GM23338 (cell line): ENCODE measurements at regions not wholly inside any gene's neighbourhood (a gene's known extent, or its start where the extent isn't known, plus 50 kb on each side); places are given as distances from the start of the nearest gene placed in this dataset.

Source experiments
- ATAC-seq: fragments of 200-7000 bp; cut with Tn5 transposase; 3 replicates; pipeline ENCODE4 v1.9.1; 2020
- DNase-seq: peaks from one replicate; pipeline ENCODE4 v3.0.0-alpha.2; 2015; ENCODE audit warnings: low spot score
- H2AFZ ChIP-seq: fragments of 200-600 bp; sonication (generic); 2 replicates; pipeline ENCODE4 v1.8.0; 2016; ENCODE audit warnings: antibody characterized with exemption, mild to moderate bottlenecking, moderate library complexity
- H3F3A ChIP-seq: fragments of 200-600 bp; sonication (generic); replicated peaks from 2 replicates; pipeline ENCODE4 v1.8.0; 2017; ENCODE audit warnings: antibody characterized with exemption, mixed run types, low read depth
- H3K27ac ChIP-seq: fragments of 200-600 bp; sonication (generic); 2 replicates; pipeline ENCODE4 v1.6.1; 2016; ENCODE audit warnings: low read depth
- H3K27me3 ChIP-seq: fragments of 200-600 bp; sonication (generic); 2 replicates; pipeline ENCODE4 v1.8.0; 2016; ENCODE audit warnings: mild to moderate bottlenecking, mixed run types, moderate library complexity; ENCODE audit not compliant: insufficient read depth
- H3K36me3 ChIP-seq: fragments of 200-600 bp; sonication (generic); 2 replicates; pipeline ENCODE4 v1.8.0; 2016; ENCODE audit warnings: mild to moderate bottlenecking; ENCODE audit not compliant: insufficient read depth
- H3K4me1 ChIP-seq: fragments of 200-600 bp; sonication (generic); 2 replicates; pipeline ENCODE4 v1.8.0; 2016; ENCODE audit warnings: mild to moderate bottlenecking, moderate library complexity; ENCODE audit not compliant: insufficient read depth
- H3K4me2 ChIP-seq: fragments of 200-600 bp; sonication (generic); 2 replicates; pipeline ENCODE4 v1.7.1; 2017; ENCODE audit warnings: mixed run types
- H3K4me3 ChIP-seq: fragments of 200-600 bp; sonication (generic); 2 replicates; pipeline ENCODE4 v1.6.1; 2016; ENCODE audit warnings: mixed run types
- H3K79me2 ChIP-seq: fragments of 200-600 bp; sonication (generic); replicated peaks from 2 replicates; pipeline ENCODE4 v1.8.0; 2017; ENCODE audit warnings: mild to moderate bottlenecking; ENCODE audit not compliant: insufficient read depth
- H3K9me2 ChIP-seq: fragments of 200-600 bp; sonication (generic); 2 replicates; pipeline ENCODE4 v1.8.0; 2017; ENCODE audit not compliant: insufficient read depth
- H4K20me1 ChIP-seq: fragments of 200-600 bp; sonication (generic); replicated peaks from 2 replicates; pipeline ENCODE4 v1.8.0; 2017; ENCODE audit warnings: mild to moderate bottlenecking; ENCODE audit not compliant: insufficient read depth
- H3K27ac Mint-ChIP-seq: 2 replicates; pipeline ENCODE4 v1.8.0; 2020; ENCODE audit warnings: inconsistent platforms, mild to moderate bottlenecking, moderate library complexity, mixed read lengths
- H3K27me3 Mint-ChIP-seq: 3 replicates; pipeline ENCODE4 v1.8.0; 2022; ENCODE audit warnings: low read depth, mild to moderate bottlenecking, moderate library complexity, mixed read lengths, inconsistent platforms; ENCODE audit not compliant: insufficient read depth, poor library complexity
- H3K36me3 Mint-ChIP-seq: 3 replicates; pipeline ENCODE4 v1.8.0; 2021; ENCODE audit warnings: low read depth, mild to moderate bottlenecking, inconsistent platforms, moderate library complexity, mixed read lengths
- H3K4me1 Mint-ChIP-seq: 3 replicates; pipeline ENCODE4 v1.8.0; 2020; ENCODE audit warnings: mild to moderate bottlenecking, inconsistent platforms, mixed read lengths
- H3K4me3 Mint-ChIP-seq: 3 replicates; pipeline ENCODE4 v1.8.0; 2021; ENCODE audit warnings: moderate library complexity, mild to moderate bottlenecking, inconsistent platforms, mixed read lengths
- H3K9me3 Mint-ChIP-seq: 3 replicates; pipeline ENCODE4 v1.8.0; 2020; ENCODE audit warnings: moderate library complexity, mild to moderate bottlenecking, inconsistent platforms, mixed read lengths
- CREB1 ChIP-seq: fragments of 250-450 bp; sonication (Bioruptor Pico); IDR thresholded peaks from 2 replicates; pipeline ENCODE4 v1.5.0; 2020; ENCODE audit warnings: low read depth, mild to moderate bottlenecking, moderate library complexity
- EZH2 ChIP-seq: fragments of 200-600 bp; sonication (generic); IDR thresholded peaks from one replicate; pipeline ENCODE4 v1.8.0; 2017; ENCODE audit warnings: antibody characterized with exemption, mild to moderate bottlenecking, low read depth; ENCODE audit not compliant: unreplicated experiment
- EZH2phosphoT487 ChIP-seq: fragments of 200-600 bp; sonication (generic); IDR thresholded peaks from one replicate; pipeline ENCODE4 v1.8.1; 2018; ENCODE audit warnings: antibody characterized with exemption; ENCODE audit not compliant: unreplicated experiment
- JUNB ChIP-seq: IDR thresholded peaks from one replicate; pipeline ENCODE4 v1.6.1; 2016; ENCODE audit warnings: antibody characterized with exemption; ENCODE audit not compliant: unreplicated experiment
- NANOG ChIP-seq: IDR thresholded peaks from 2 replicates; pipeline ENCODE4 v1.6.1; 2016; ENCODE audit warnings: antibody characterized with exemption, borderline replicate concordance
- POLR2AphosphoS5 ChIP-seq: IDR thresholded peaks from 2 replicates; pipeline ENCODE4 v1.6.1; 2016; ENCODE audit warnings: antibody characterized with exemption, low read depth
- STAT1 ChIP-seq: IDR thresholded peaks from one replicate; pipeline ENCODE4 v1.6.1; 2016; ENCODE audit warnings: antibody characterized with exemption; ENCODE audit not compliant: unreplicated experiment
- ZNF114 ChIP-seq: fragments of 250-450 bp; sonication (Bioruptor Pico); IDR thresholded peaks from 2 replicates; pipeline ENCODE4 v1.5.0; 2020; ENCODE audit warnings: mild to moderate bottlenecking, moderate library complexity
- ZNF331 ChIP-seq: fragments of 250-450 bp; sonication (Bioruptor Pico); IDR thresholded peaks from 2 replicates; pipeline ENCODE4 v1.5.0; 2020; ENCODE audit warnings: low read depth, mild to moderate bottlenecking, moderate library complexity
- TF ChIP-seq, protein P1 (sequence below), 2 experiments: fragments of 200-600 bp in 1 of 2; sonication (generic) in 1 of 2; conservative IDR thresholded peaks; 2 replicates each; pipeline versions ENCODE4 v1.5.1 to v1.6.1; 2016 to 2017; ENCODE audit warnings: antibody characterized with exemption in 2 of 2, low read depth in 2 of 2, mild to moderate bottlenecking in 2 of 2, moderate library complexity in 1 of 2
- TF ChIP-seq, protein P2 (sequence below): IDR thresholded peaks from 2 replicates; pipeline ENCODE4 v1.6.1; 2016; ENCODE audit warnings: antibody characterized with exemption
- TF ChIP-seq, protein P3 (sequence below): fragments of 250-450 bp; sonication (Bioruptor Pico); IDR thresholded peaks from 2 replicates; pipeline ENCODE4 v1.5.0; 2020; ENCODE audit warnings: mild to moderate bottlenecking, moderate library complexity
- TF ChIP-seq, protein P4 (sequence below): IDR thresholded peaks from one replicate; pipeline ENCODE4 v1.6.1; 2018; ENCODE audit warnings: antibody characterized with exemption; ENCODE audit not compliant: unreplicated experiment

DNA sequence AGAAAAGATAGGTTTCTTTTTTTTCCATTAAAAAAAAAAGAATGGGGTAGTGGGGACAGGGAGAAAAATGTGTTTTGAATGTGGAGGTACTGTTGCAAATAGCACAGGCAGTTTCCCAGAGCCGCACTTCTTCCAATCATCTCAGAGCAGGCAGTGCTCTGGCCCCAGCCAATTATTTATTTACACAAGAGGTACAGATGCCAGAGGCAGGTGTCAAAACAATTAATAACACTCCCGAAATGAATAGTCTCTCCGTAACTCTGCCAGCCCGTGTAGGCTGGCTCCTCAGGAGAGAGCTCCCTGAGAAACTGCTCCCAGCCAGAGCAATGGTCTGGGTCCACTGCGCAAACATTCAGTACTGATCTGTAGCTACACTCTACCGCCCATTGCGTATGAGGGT, 130.8 kb upstream of the IL1RAPL2 start:
- H3K27me3 Mint-ChIP-seq, result peaks cover 1% of the 10 kb centered on the region
- H3K4me3 Mint-ChIP-seq, result no peak overlapping the region
- Histone ChIP-seq H4K20me1 (no peaks in the 10 kb centered on the region), H3K36me3 (no peaks in the 10 kb centered on the region), H3K4me2 (no peak overlapping the region), H3K9me2 (no peaks in the 10 kb centered on the region), H3K4me3 (no peak overlapping the region), H3F3A (no peaks in the 10 kb centered on the region), H3K4me1 (no peaks in the 10 kb centered on the region), H2AFZ (no peak overlapping the region), H3K79me2 (no peaks in the 10 kb centered on the region), H3K27me3 (no peaks in the 10 kb centered on the region), H3K27ac (no peak overlapping the region)
- no peaks in the 10 kb centered on the region for H3K36me3 Mint-ChIP-seq
- peaks cover 5% of the 10 kb centered on the region; the same call in 2 of the 3 replicates for H3K4me1 Mint-ChIP-seq
- ATAC-seq, result no peak
- no peak for TF ChIP-seq EZH2phosphoT487
- TF ChIP-seq NANOG, result no peak
- TF ChIP-seq, protein P1, sequence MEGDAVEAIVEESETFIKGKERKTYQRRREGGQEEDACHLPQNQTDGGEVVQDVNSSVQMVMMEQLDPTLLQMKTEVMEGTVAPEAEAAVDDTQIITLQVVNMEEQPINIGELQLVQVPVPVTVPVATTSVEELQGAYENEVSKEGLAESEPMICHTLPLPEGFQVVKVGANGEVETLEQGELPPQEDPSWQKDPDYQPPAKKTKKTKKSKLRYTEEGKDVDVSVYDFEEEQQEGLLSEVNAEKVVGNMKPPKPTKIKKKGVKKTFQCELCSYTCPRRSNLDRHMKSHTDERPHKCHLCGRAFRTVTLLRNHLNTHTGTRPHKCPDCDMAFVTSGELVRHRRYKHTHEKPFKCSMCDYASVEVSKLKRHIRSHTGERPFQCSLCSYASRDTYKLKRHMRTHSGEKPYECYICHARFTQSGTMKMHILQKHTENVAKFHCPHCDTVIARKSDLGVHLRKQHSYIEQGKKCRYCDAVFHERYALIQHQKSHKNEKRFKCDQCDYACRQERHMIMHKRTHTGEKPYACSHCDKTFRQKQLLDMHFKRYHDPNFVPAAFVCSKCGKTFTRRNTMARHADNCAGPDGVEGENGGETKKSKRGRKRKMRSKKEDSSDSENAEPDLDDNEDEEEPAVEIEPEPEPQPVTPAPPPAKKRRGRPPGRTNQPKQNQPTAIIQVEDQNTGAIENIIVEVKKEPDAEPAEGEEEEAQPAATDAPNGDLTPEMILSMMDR (conservative IDR thresholded peaks at IDR 0.05; ENCODE audit: low read depth in 2 of 2), result no peak
- no peak for TF ChIP-seq EZH2
- TF ChIP-seq JUNB, result no peak
- TF ChIP-seq STAT1, result no peak
- no peak for TF ChIP-seq CREB1 (CRISPR knock-in tag)
- no peak for TF ChIP-seq ZNF331
- TF ChIP-seq, protein P2, sequence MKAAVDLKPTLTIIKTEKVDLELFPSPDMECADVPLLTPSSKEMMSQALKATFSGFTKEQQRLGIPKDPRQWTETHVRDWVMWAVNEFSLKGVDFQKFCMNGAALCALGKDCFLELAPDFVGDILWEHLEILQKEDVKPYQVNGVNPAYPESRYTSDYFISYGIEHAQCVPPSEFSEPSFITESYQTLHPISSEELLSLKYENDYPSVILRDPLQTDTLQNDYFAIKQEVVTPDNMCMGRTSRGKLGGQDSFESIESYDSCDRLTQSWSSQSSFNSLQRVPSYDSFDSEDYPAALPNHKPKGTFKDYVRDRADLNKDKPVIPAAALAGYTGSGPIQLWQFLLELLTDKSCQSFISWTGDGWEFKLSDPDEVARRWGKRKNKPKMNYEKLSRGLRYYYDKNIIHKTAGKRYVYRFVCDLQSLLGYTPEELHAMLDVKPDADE, result no peak
- no peak for TF ChIP-seq ZNF114
- TF ChIP-seq, protein P3, sequence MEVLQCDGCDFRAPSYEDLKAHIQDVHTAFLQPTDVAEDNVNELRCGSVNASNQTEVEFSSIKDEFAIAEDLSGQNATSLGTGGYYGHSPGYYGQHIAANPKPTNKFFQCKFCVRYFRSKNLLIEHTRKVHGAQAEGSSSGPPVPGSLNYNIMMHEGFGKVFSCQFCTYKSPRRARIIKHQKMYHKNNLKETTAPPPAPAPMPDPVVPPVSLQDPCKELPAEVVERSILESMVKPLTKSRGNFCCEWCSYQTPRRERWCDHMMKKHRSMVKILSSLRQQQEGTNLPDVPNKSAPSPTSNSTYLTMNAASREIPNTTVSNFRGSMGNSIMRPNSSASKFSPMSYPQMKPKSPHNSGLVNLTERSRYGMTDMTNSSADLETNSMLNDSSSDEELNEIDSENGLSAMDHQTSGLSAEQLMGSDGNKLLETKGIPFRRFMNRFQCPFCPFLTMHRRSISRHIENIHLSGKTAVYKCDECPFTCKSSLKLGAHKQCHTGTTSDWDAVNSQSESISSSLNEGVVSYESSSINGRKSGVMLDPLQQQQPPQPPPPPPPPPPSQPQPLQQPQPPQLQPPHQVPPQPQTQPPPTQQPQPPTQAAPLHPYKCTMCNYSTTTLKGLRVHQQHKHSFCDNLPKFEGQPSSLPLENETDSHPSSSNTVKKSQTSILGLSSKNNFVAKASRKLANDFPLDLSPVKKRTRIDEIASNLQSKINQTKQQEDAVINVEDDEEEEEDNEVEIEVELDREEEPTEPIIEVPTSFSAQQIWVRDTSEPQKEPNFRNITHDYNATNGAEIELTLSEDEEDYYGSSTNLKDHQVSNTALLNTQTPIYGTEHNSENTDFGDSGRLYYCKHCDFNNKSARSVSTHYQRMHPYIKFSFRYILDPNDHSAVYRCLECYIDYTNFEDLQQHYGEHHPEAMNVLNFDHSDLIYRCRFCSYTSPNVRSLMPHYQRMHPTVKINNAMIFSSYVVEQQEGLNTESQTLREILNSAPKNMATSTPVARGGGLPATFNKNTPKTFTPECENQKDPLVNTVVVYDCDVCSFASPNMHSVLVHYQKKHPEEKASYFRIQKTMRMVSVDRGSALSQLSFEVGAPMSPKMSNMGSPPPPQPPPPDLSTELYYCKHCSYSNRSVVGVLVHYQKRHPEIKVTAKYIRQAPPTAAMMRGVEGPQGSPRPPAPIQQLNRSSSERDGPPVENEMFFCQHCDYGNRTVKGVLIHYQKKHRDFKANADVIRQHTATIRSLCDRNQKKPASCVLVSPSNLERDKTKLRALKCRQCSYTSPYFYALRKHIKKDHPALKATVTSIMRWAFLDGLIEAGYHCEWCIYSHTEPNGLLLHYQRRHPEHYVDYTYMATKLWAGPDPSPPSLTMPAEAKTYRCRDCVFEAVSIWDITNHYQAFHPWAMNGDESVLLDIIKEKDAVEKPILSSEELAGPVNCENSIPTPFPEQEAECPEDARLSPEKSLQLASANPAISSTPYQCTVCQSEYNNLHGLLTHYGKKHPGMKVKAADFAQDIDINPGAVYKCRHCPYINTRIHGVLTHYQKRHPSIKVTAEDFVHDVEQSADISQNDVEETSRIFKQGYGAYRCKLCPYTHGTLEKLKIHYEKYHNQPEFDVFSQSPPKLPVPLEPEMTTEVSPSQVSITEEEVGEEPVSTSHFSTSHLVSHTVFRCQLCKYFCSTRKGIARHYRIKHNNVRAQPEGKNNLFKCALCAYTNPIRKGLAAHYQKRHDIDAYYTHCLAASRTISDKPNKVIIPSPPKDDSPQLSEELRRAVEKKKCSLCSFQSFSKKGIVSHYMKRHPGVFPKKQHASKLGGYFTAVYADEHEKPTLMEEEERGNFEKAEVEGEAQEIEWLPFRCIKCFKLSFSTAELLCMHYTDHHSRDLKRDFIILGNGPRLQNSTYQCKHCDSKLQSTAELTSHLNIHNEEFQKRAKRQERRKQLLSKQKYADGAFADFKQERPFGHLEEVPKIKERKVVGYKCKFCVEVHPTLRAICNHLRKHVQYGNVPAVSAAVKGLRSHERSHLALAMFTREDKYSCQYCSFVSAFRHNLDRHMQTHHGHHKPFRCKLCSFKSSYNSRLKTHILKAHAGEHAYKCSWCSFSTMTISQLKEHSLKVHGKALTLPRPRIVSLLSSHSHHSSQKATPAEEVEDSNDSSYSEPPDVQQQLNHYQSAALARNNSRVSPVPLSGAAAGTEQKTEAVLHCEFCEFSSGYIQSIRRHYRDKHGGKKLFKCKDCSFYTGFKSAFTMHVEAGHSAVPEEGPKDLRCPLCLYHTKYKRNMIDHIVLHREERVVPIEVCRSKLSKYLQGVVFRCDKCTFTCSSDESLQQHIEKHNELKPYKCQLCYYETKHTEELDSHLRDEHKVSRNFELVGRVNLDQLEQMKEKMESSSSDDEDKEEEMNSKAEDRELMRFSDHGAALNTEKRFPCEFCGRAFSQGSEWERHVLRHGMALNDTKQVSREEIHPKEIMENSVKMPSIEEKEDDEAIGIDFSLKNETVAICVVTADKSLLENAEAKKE (CRISPR knock-in tag), result no peak
- TF ChIP-seq, protein P4, sequence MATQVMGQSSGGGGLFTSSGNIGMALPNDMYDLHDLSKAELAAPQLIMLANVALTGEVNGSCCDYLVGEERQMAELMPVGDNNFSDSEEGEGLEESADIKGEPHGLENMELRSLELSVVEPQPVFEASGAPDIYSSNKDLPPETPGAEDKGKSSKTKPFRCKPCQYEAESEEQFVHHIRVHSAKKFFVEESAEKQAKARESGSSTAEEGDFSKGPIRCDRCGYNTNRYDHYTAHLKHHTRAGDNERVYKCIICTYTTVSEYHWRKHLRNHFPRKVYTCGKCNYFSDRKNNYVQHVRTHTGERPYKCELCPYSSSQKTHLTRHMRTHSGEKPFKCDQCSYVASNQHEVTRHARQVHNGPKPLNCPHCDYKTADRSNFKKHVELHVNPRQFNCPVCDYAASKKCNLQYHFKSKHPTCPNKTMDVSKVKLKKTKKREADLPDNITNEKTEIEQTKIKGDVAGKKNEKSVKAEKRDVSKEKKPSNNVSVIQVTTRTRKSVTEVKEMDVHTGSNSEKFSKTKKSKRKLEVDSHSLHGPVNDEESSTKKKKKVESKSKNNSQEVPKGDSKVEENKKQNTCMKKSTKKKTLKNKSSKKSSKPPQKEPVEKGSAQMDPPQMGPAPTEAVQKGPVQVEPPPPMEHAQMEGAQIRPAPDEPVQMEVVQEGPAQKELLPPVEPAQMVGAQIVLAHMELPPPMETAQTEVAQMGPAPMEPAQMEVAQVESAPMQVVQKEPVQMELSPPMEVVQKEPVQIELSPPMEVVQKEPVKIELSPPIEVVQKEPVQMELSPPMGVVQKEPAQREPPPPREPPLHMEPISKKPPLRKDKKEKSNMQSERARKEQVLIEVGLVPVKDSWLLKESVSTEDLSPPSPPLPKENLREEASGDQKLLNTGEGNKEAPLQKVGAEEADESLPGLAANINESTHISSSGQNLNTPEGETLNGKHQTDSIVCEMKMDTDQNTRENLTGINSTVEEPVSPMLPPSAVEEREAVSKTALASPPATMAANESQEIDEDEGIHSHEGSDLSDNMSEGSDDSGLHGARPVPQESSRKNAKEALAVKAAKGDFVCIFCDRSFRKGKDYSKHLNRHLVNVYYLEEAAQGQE, result no peak
- TF ChIP-seq POLR2AphosphoS5, result no peak
- no peaks in the 10 kb centered on the region; the same call in 2 of the 3 replicates for H3K9me3 Mint-ChIP-seq
- no peak for DNase-seq
- H3K27ac Mint-ChIP-seq, result no peak overlapping the region
